SK-N-SH (cell line): ENCODE measurements at regions not wholly inside any gene's neighbourhood (a gene's known extent, or its start where the extent isn't known, plus 50 kb on each side); places are given as distances from the start of the nearest gene placed in this dataset.

Source experiments
- RCOR1 ChIP-seq: fragments of 150-350 bp; IDR thresholded peaks from 2 replicates; pipeline ENCODE4 v1.6.1; 2017; ENCODE audit warnings: antibody characterized with exemption, low read length
- SMC3 ChIP-seq: IDR thresholded peaks from 2 replicates; pipeline ENCODE4 v1.6.1; 2012; ENCODE audit warnings: low read depth, low read length, improper control_type of control experiment
- TF ChIP-seq, protein P1 (sequence below): fragments of 150-350 bp; IDR thresholded peaks from 2 replicates; pipeline ENCODE4 v1.6.1; 2017; ENCODE audit warnings: antibody characterized with exemption, low read length, low read depth, borderline replicate concordance
- TF ChIP-seq, protein P2 (sequence below): fragments of 200-600 bp; sonication (generic); IDR thresholded peaks from 2 replicates; pipeline ENCODE4 v1.6.1; 2017; ENCODE audit warnings: antibody characterized with exemption, mild to moderate bottlenecking, moderate library complexity

DNA sequence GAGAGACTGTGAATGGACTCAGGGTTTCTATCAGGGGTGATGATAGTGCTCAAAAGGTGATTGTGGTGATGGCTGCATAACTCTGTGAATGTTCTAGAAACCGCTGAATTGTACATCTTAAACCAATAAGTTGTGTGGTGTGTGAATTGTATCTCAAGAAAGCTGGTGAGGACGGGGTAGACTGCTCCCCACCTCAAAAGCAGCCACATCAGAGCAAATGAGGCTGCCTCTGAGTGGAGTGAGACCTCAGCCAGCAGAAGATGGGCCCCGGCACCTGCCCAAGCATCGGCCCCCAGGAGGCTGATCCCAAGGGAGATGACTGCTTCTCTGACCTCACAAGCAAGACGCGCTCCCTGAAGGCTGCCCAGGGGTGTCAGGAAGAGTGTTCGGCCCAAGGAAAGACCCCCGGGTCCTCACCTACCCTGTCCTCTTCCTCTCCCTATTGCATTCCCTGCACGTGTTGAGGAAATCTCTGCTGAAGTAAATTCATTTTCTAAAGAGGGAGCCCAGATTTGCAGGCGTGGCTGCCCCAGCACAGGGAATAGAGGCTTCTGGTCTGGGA is 279.3 kb upstream of the SHH start:
- no peak for TF ChIP-seq SMC3
- TF ChIP-seq, protein P1, sequence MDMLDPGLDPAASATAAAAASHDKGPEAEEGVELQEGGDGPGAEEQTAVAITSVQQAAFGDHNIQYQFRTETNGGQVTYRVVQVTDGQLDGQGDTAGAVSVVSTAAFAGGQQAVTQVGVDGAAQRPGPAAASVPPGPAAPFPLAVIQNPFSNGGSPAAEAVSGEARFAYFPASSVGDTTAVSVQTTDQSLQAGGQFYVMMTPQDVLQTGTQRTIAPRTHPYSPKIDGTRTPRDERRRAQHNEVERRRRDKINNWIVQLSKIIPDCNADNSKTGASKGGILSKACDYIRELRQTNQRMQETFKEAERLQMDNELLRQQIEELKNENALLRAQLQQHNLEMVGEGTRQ: no peak
- TF ChIP-seq, protein P2, sequence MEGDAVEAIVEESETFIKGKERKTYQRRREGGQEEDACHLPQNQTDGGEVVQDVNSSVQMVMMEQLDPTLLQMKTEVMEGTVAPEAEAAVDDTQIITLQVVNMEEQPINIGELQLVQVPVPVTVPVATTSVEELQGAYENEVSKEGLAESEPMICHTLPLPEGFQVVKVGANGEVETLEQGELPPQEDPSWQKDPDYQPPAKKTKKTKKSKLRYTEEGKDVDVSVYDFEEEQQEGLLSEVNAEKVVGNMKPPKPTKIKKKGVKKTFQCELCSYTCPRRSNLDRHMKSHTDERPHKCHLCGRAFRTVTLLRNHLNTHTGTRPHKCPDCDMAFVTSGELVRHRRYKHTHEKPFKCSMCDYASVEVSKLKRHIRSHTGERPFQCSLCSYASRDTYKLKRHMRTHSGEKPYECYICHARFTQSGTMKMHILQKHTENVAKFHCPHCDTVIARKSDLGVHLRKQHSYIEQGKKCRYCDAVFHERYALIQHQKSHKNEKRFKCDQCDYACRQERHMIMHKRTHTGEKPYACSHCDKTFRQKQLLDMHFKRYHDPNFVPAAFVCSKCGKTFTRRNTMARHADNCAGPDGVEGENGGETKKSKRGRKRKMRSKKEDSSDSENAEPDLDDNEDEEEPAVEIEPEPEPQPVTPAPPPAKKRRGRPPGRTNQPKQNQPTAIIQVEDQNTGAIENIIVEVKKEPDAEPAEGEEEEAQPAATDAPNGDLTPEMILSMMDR: no peak
- TF ChIP-seq RCOR1: no peak
